IPS DF 4.7 (cell line): ENCODE measurements at regions not wholly inside any gene's neighbourhood (a gene's known extent, or its start where the extent isn't known, plus 50 kb on each side); places are given as distances from the start of the nearest gene placed in this dataset.

Experiments used
- DNase-seq: peaks from one replicate; pipeline ENCODE4 v3.0.0-alpha.2; 2013; ENCODE audit warnings: low spot score; ENCODE audit errors: extremely low read depth

GRCh38 chr1:5575396-5575940 is 416.8 kb downstream of the NPHP4 start:
- DNase-seq, result no peak

GRCh38 chr1:5574641-5575040 is 417.6 kb downstream of the NPHP4 start:
- no peak for DNase-seq

GRCh38 chr1:5572794-5573193 is 419.4 kb downstream of the NPHP4 start:
- no peak for DNase-seq

GRCh38 chr1:5571861-5572401 is 420.3 kb downstream of the NPHP4 start:
- DNase-seq, result no peak

- no peak for DNase-seq
Observed at GRCh38 chr1:5571438-5571837, 420.8 kb downstream of the NPHP4 start.

GRCh38 chr1:5570931-5571330 is 421.3 kb downstream of the NPHP4 start:
- no peak for DNase-seq

GRCh38 chr1:5568321-5568720 is 423.9 kb downstream of the NPHP4 start:
- no peak for DNase-seq

GRCh38 chr1:5567839-5568238 is 424.4 kb downstream of the NPHP4 start:
- no peak for DNase-seq

- no peak for DNase-seq
Observed at GRCh38 chr1:5566924-5567323, 425.3 kb downstream of the NPHP4 start.

GRCh38 chr1:5565281-5566125 is 426.7 kb downstream of the NPHP4 start:
- DNase-seq, result no peak

- DNase-seq, result no peak
Observed at GRCh38 chr1:5564578-5565257, 427.5 kb downstream of the NPHP4 start.

GRCh38 chr1:5563861-5564577 is 428.2 kb downstream of the NPHP4 start:
- no peak for DNase-seq

GRCh38 chr1:5562769-5563168 is 429.5 kb downstream of the NPHP4 start:
- no peak for DNase-seq

- no peak for DNase-seq
Observed at GRCh38 chr1:5562331-5562730, 429.9 kb downstream of the NPHP4 start.

- no peak for DNase-seq
Observed at GRCh38 chr1:5559078-5559477, 433.1 kb downstream of the NPHP4 start.

- no peak for DNase-seq
Observed at GRCh38 chr1:5555853-5556252, 436.4 kb downstream of the NPHP4 start.

GRCh38 chr1:5554784-5555183 is 437.4 kb downstream of the NPHP4 start:
- DNase-seq, result no peak

GRCh38 chr1:5554111-5554510 is 438.1 kb downstream of the NPHP4 start:
- DNase-seq, result no peak

- DNase-seq, result no peak
Observed at GRCh38 chr1:5552787-5553484, 439.3 kb downstream of the NPHP4 start.

GRCh38 chr1:5551274-5551975 is 440.8 kb downstream of the NPHP4 start:
- no peak for DNase-seq
